ENCODE measurements at regions not wholly inside any gene's neighbourhood (a gene's known extent, or its start where the extent isn't known, plus 50 kb on each side); places are given as distances from the start of the nearest gene placed in this dataset.
A peak's percentile ranks its signal among the peaks of the same experiment; 100 is the strongest.

- Histone ChIP-seq H3K9me3 (ENCODE audit: control insufficient read depth, insufficient read depth, low read depth, low read length) (no peaks in the 10 kb centered on the region), H3K79me2 (ENCODE audit: control insufficient read depth, insufficient read depth, low read length) (no peaks in the 10 kb centered on the region), H3K4me3 (replicated peaks in 1 of 4; ENCODE audit: control extremely low read depth in 1 of 4, insufficient read depth in 1 of 4, low read depth in 3 of 4, low read length in 4 of 4) (no peak overlapping the region), H2AFZ (ENCODE audit: low read length) (no peak overlapping the region), H3K4me2 (ENCODE audit: extremely low read depth, insufficient read depth, low read length) (no peak overlapping the region), H4K20me1 (ENCODE audit: control insufficient read depth, extremely low read depth, insufficient read depth, low read length) (no peaks in the 10 kb centered on the region), H3K27ac (ENCODE audit: insufficient read depth, low read length) (no peak overlapping the region), H3K36me3 (ENCODE audit: control insufficient read depth, insufficient read depth, low read length) (no peaks in the 10 kb centered on the region), H3K27me3 (ENCODE audit: control insufficient read depth, insufficient read depth, low read length) (no peaks in the 10 kb centered on the region), H3K9ac (ENCODE audit: insufficient read depth, low read length) (no peak overlapping the region), H3K4me1 (ENCODE audit: control insufficient read depth, extremely low read depth, insufficient read depth, low read length) (no peaks in the 10 kb centered on the region)
- DNase-seq (ENCODE audit: low read depth in 2 of 2): peak; percentile 36 to 72
- TF ChIP-seq, protein P1, sequence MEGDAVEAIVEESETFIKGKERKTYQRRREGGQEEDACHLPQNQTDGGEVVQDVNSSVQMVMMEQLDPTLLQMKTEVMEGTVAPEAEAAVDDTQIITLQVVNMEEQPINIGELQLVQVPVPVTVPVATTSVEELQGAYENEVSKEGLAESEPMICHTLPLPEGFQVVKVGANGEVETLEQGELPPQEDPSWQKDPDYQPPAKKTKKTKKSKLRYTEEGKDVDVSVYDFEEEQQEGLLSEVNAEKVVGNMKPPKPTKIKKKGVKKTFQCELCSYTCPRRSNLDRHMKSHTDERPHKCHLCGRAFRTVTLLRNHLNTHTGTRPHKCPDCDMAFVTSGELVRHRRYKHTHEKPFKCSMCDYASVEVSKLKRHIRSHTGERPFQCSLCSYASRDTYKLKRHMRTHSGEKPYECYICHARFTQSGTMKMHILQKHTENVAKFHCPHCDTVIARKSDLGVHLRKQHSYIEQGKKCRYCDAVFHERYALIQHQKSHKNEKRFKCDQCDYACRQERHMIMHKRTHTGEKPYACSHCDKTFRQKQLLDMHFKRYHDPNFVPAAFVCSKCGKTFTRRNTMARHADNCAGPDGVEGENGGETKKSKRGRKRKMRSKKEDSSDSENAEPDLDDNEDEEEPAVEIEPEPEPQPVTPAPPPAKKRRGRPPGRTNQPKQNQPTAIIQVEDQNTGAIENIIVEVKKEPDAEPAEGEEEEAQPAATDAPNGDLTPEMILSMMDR (conservative IDR thresholded peaks at IDR 0.05 in 1 of 2, IDR thresholded peaks at IDR 0.05 in 1 of 2; ENCODE audit: low read depth in 1 of 2, low read length in 2 of 2): peak; percentile 46 to 58
- TF ChIP-seq EZH2 (IDR thresholded peaks at IDR 0.05; ENCODE audit: low read length, missing control alignments): no peak
These were observed 98.3 kb upstream of the MAOA start for GRCh38 chrX:43557792-43558191.

DNA sequence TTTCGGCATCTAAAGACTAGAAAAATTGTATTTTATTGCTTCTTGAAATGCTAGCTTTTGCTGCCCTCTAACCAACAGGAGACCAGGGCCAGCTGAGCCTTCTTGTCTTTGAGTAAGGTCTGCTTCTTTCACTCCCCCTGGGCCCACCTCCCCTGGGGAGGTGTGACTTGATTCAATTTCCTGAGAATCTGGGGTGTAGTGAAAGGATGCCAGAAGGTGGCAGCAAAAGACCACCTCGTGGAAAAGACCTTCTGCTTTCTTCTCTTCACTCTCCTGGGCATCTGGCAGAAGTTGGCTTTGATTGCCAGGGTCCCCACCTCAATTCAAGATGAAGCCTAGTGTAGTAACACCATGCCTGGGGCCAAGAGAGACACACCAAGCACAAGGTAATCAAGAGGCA lies 96.5 kb upstream of the MAOA start:
- H3K4me1 ChIP-seq (ENCODE audit: control insufficient read depth, extremely low read depth, insufficient read depth, low read length): no peaks in the 10 kb centered on the region
- DNase-seq (ENCODE audit: low read depth in 2 of 2): peak; percentile 9 to 59
- no peaks in the 10 kb centered on the region for H3K27me3 ChIP-seq (ENCODE audit: control insufficient read depth, insufficient read depth, low read length)
- no peak overlapping the region for H3K4me3 ChIP-seq (replicated peaks in 1 of 4; ENCODE audit: control extremely low read depth in 1 of 4, insufficient read depth in 1 of 4, low read depth in 3 of 4, low read length in 4 of 4)
- no peak overlapping the region for H3K9ac ChIP-seq (ENCODE audit: insufficient read depth, low read length)
- no peaks in the 10 kb centered on the region for H3K79me2 ChIP-seq (ENCODE audit: control insufficient read depth, insufficient read depth, low read length)
- H3K36me3 ChIP-seq (ENCODE audit: control insufficient read depth, insufficient read depth, low read length): no peaks in the 10 kb centered on the region
- no peaks in the 10 kb centered on the region for H4K20me1 ChIP-seq (ENCODE audit: control insufficient read depth, extremely low read depth, insufficient read depth, low read length)
- no peak overlapping the region for H3K27ac ChIP-seq (ENCODE audit: insufficient read depth, low read length)
- TF ChIP-seq, protein P1 (conservative IDR thresholded peaks at IDR 0.05 in 1 of 2, IDR thresholded peaks at IDR 0.05 in 1 of 2; ENCODE audit: low read depth in 1 of 2, low read length in 2 of 2): peak; percentile 50 to 56
- TF ChIP-seq EZH2 (IDR thresholded peaks at IDR 0.05; ENCODE audit: low read length, missing control alignments): no peak
- no peak overlapping the region for H2AFZ ChIP-seq (ENCODE audit: low read length)
- no peaks in the 10 kb centered on the region for H3K9me3 ChIP-seq (ENCODE audit: control insufficient read depth, insufficient read depth, low read depth, low read length)
- no peak overlapping the region for H3K4me2 ChIP-seq (ENCODE audit: extremely low read depth, insufficient read depth, low read length)

GRCh38 chrX:43560247-43560946 lies 95.7 kb upstream of the MAOA start:
- no peak overlapping the region for H2AFZ ChIP-seq (ENCODE audit: low read length)
- DNase-seq (ENCODE audit: low read depth in 2 of 2): no peak
- no peaks in the 10 kb centered on the region for H3K36me3 ChIP-seq (ENCODE audit: control insufficient read depth, insufficient read depth, low read length)
- no peak overlapping the region for H3K9ac ChIP-seq (ENCODE audit: insufficient read depth, low read length)
- TF ChIP-seq, protein P1 (conservative IDR thresholded peaks at IDR 0.05 in 1 of 2, IDR thresholded peaks at IDR 0.05 in 1 of 2; ENCODE audit: low read depth in 1 of 2, low read length in 2 of 2): no peak
- TF ChIP-seq EZH2 (IDR thresholded peaks at IDR 0.05; ENCODE audit: low read length, missing control alignments): no peak
- H3K4me2 ChIP-seq (ENCODE audit: extremely low read depth, insufficient read depth, low read length): no peak overlapping the region
- H3K79me2 ChIP-seq (ENCODE audit: control insufficient read depth, insufficient read depth, low read length): no peaks in the 10 kb centered on the region
- H3K4me3 ChIP-seq (replicated peaks in 1 of 4; ENCODE audit: control extremely low read depth in 1 of 4, insufficient read depth in 1 of 4, low read depth in 3 of 4, low read length in 4 of 4): no peak overlapping the region
- no peaks in the 10 kb centered on the region for H3K4me1 ChIP-seq (ENCODE audit: control insufficient read depth, extremely low read depth, insufficient read depth, low read length)
- no peaks in the 10 kb centered on the region for H3K9me3 ChIP-seq (ENCODE audit: control insufficient read depth, insufficient read depth, low read depth, low read length)
- H3K27ac ChIP-seq (ENCODE audit: insufficient read depth, low read length): no peak overlapping the region
- no peaks in the 10 kb centered on the region for H3K27me3 ChIP-seq (ENCODE audit: control insufficient read depth, insufficient read depth, low read length)
- H4K20me1 ChIP-seq (ENCODE audit: control insufficient read depth, extremely low read depth, insufficient read depth, low read length): no peaks in the 10 kb centered on the region
